IMR-90 (cell line): ENCODE measurements at regions not wholly inside any gene's neighbourhood (a gene's known extent, or its start where the extent isn't known, plus 50 kb on each side); places are given as distances from the start of the nearest gene placed in this dataset.

ENCODE experiments used
- ATAC-seq: fragments of 200-7000 bp; cut with Tn5 transposase; 2 replicates; pipeline ENCODE4 v1.9.1; 2020; ENCODE audit warnings: low read depth, mild to moderate bottlenecking, moderate library complexity
- BruUV-seq: library from RNA; stranded (reverse); fragments of 400-500 nt; replicated peaks from 2 replicates; lab custom pipeline; 2021; lab: Mats Ljungman, UMichigan
- CTCF ChIA-PET: fragments of 300-600 bp; formaldehyde crosslinking; extraction: SDS; loops from one replicate; lab custom pipeline; 2021; ENCODE audit warnings: antibody characterized with exemption; lab: Yijun Ruan, JAX
- POLR2A ChIA-PET: fragments of 300-600 bp; sonication (Branson Sonifier 250); formaldehyde crosslinking; loops from one replicate; lab custom pipeline; 2022; ENCODE audit warnings: antibody characterized with exemption; ENCODE audit not compliant: unreplicated experiment; lab: Charles Lee
- DNase-seq: peaks from one replicate; pipeline ENCODE4 v3.0.0; 2013
- H2AFZ ChIP-seq: replicated peaks from 2 replicates; pipeline ENCODE3; 2013; ENCODE audit warnings: low read length, mild to moderate bottlenecking; ENCODE audit not compliant: poor library complexity
- H2AK5ac ChIP-seq: 2 replicates; pipeline ENCODE4 v1.6.1; 2013; ENCODE audit warnings: low read depth, low read length, inconsistent platforms
- H2AK9ac ChIP-seq: replicated peaks from 2 replicates; pipeline ENCODE3; 2013; ENCODE audit warnings: mild to moderate bottlenecking, low read depth, low read length, moderate library complexity; ENCODE audit not compliant: poor library complexity
- H2BK120ac ChIP-seq: 2 replicates; pipeline ENCODE4 v1.6.1; 2013; ENCODE audit warnings: low read depth, low read length, inconsistent platforms
- H2BK15ac ChIP-seq: 3 replicates; pipeline ENCODE4 v1.6.1; 2013; ENCODE audit warnings: low read depth, low read length, inconsistent platforms
- H2BK20ac ChIP-seq: 2 replicates; pipeline ENCODE4 v1.6.1; 2013; ENCODE audit warnings: low read depth, mild to moderate bottlenecking, inconsistent platforms, low read length, moderate library complexity
- H2BK5ac ChIP-seq: 2 replicates; pipeline ENCODE4 v1.6.1; 2013; ENCODE audit warnings: mild to moderate bottlenecking, low read depth, low read length, inconsistent platforms; ENCODE audit not compliant: poor library complexity, severe bottlenecking
- H3K14ac ChIP-seq: replicated peaks from 2 replicates; pipeline ENCODE4 v1.6.1; 2013; ENCODE audit warnings: low read depth, low read length, inconsistent platforms
- H3K18ac ChIP-seq: 2 replicates; pipeline ENCODE4 v1.6.1; 2013; ENCODE audit warnings: low read depth, low read length, control low read depth
- H3K23ac ChIP-seq: 2 replicates; pipeline ENCODE4 v1.6.1; 2013; ENCODE audit warnings: low read depth, low read length, inconsistent platforms
- H3K27ac ChIP-seq: 2 replicates; pipeline ENCODE4 v1.5.1; 2013; ENCODE audit warnings: mild to moderate bottlenecking, control low read depth, low read length; ENCODE audit not compliant: insufficient read depth
- H3K27me3 ChIP-seq: 2 replicates; pipeline ENCODE4 v1.6.1; 2013; ENCODE audit warnings: low read length; ENCODE audit not compliant: control insufficient read depth, insufficient read depth
- H3K36me3 ChIP-seq: 2 replicates; pipeline ENCODE4 v1.6.1; 2013; ENCODE audit warnings: low read length, mixed read lengths; ENCODE audit not compliant: control insufficient read depth, insufficient read depth
- H3K4ac ChIP-seq: 2 replicates; pipeline ENCODE4 v1.6.1; 2013; ENCODE audit warnings: low read depth, low read length, inconsistent platforms
- H3K4me1 ChIP-seq: 2 replicates; pipeline ENCODE4 v1.6.1; 2013; ENCODE audit warnings: low read length, mixed read lengths; ENCODE audit not compliant: control insufficient read depth, insufficient read depth
- H3K4me2 ChIP-seq: 2 replicates; pipeline ENCODE4 v1.6.1; 2013; ENCODE audit warnings: low read depth, mild to moderate bottlenecking, control low read depth, low read length, moderate library complexity
- H3K4me3 ChIP-seq: 2 replicates; pipeline ENCODE4 v1.5.1; 2013; ENCODE audit warnings: low read depth, mild to moderate bottlenecking, control low read depth, low read length, moderate library complexity; ENCODE audit not compliant: insufficient read depth
- H3K56ac ChIP-seq: 2 replicates; pipeline ENCODE4 v1.6.1; 2013; ENCODE audit warnings: low read length, inconsistent platforms; ENCODE audit not compliant: insufficient read depth; ENCODE audit errors: extremely low read depth
- H3K79me1 ChIP-seq, 2 experiments: 2 replicates each; pipeline ENCODE4 v1.6.1; 2013; ENCODE audit warnings: low read length in 2 of 2, inconsistent platforms in 1 of 2, low read depth in 1 of 2
- H3K9ac ChIP-seq: 2 replicates; pipeline ENCODE4 v1.6.1; 2013; ENCODE audit warnings: low read depth, low read length, control low read depth
- H3K9me1 ChIP-seq: 2 replicates; pipeline ENCODE4 v1.6.1; 2013; ENCODE audit warnings: low read length, inconsistent platforms; ENCODE audit not compliant: insufficient read depth
- H3K9me3 ChIP-seq: 2 replicates; pipeline ENCODE4 v1.6.1; 2013; ENCODE audit warnings: low read length; ENCODE audit not compliant: control insufficient read depth, insufficient read depth
- H4K20me1 ChIP-seq: 2 replicates; pipeline ENCODE4 v1.6.1; 2013; ENCODE audit warnings: low read length, inconsistent platforms; ENCODE audit not compliant: insufficient read depth
- H4K5ac ChIP-seq: 2 replicates; pipeline ENCODE4 v1.6.1; 2013; ENCODE audit warnings: mild to moderate bottlenecking, low read depth, low read length, control low read depth
- H4K8ac ChIP-seq, 2 experiments: 2 replicates each; pipeline ENCODE4 v1.6.1; 2013; ENCODE audit warnings: low read depth in 2 of 2, low read length in 2 of 2, control low read depth in 1 of 2, inconsistent platforms in 1 of 2
- H4K91ac ChIP-seq: 2 replicates; pipeline ENCODE4 v1.6.1; 2013; ENCODE audit warnings: low read depth, low read length, inconsistent platforms; ENCODE audit not compliant: insufficient read depth
- BHLHE40 ChIP-seq: fragments of 150-350 bp; IDR thresholded peaks from 2 replicates; pipeline ENCODE4 v1.6.1; 2016; ENCODE audit warnings: mild to moderate bottlenecking, low read depth, low read length
- CHD1 ChIP-seq: IDR thresholded peaks from 2 replicates; pipeline ENCODE4 v1.6.1; 2012; ENCODE audit warnings: low read depth, low read length, improper control_type of control experiment
- CTCF ChIP-seq: conservative IDR thresholded peaks from 2 replicates; pipeline ENCODE4 v1.5.1; 2012; ENCODE audit warnings: mild to moderate bottlenecking, low read depth, low read length, improper control_type of control experiment
- FOS ChIP-seq: fragments of 150-350 bp; IDR thresholded peaks from 2 replicates; pipeline ENCODE4 v1.6.1; 2016; ENCODE audit warnings: low read depth, low read length
- MAZ ChIP-seq: IDR thresholded peaks from 2 replicates; pipeline ENCODE4 v1.6.1; 2012; ENCODE audit warnings: low read depth, mild to moderate bottlenecking, low read length, improper control_type of control experiment, moderate library complexity, borderline replicate concordance
- MXI1 ChIP-seq: IDR thresholded peaks from 2 replicates; pipeline ENCODE4 v1.6.1; 2012; ENCODE audit warnings: low read depth, mild to moderate bottlenecking, low read length, moderate library complexity, borderline replicate concordance
- NFE2L2 ChIP-seq: fragments of 150-350 bp; IDR thresholded peaks from 2 replicates; pipeline ENCODE4 v1.6.1; 2016; ENCODE audit warnings: low read depth, mild to moderate bottlenecking, low read length
- POLR2A ChIP-seq: IDR thresholded peaks from 2 replicates; pipeline ENCODE4 v1.6.1; 2012; ENCODE audit warnings: mild to moderate bottlenecking, low read depth, low read length
- USF2 ChIP-seq: fragments of 150-350 bp; IDR thresholded peaks from 2 replicates; pipeline ENCODE4 v1.6.1; 2017; ENCODE audit warnings: mild to moderate bottlenecking, antibody characterized with exemption, low read length, low read depth
- WGBS, 2 experiments: methylation state at CpG; one replicate each; pipeline versions ENCODE4 v1.1.5 to v1.1.7; 2013; ENCODE audit warnings: missing lambda C conversion rate in 2 of 2; ENCODE audit not compliant: insufficient read length in 1 of 2; ENCODE audit errors: extremely low coverage in 2 of 2; 5-methylcytosine and 5-hydroxymethylcytosine counted together
- dilution Hi-C: fragments of 300-500 bp; cut with HindIII; formaldehyde crosslinking; loops from one replicate; pipeline ENCODE4 v1.14.3; 2018; ENCODE audit warnings: low sequenced_read_pairs; ENCODE audit not compliant: unreplicated experiment
- in situ Hi-C: fragments of 300-500 bp; cut with MboI; formaldehyde crosslinking; loops from 3 replicates; pipeline ENCODE4 v1.14.3; 2019; ENCODE audit warnings: low sequenced_read_pairs, inconsistent platforms, mixed read lengths
- intact Hi-C: fragments of 100-400 bp; cut with micrococcal nuclease; formaldehyde crosslinking; loops from 2 replicates; pipeline ENCODE4 v1.10.0; 2022

- Histone ChIP-seq H4K20me1 (no peaks in the 10 kb centered on the region), H3K56ac (no peak overlapping the region), H3K27me3 (no peaks in the 10 kb centered on the region), H2BK120ac (no peak overlapping the region), H3K4me3 (no peak overlapping the region), H3K27ac (no peak overlapping the region), H4K5ac (no peak overlapping the region), H3K4me2 (no peak overlapping the region), H2BK15ac (no peak overlapping the region), H2AK5ac (no peak overlapping the region), H3K9me1 (no peaks in the 10 kb centered on the region), H2AFZ (no peak overlapping the region), H4K8ac (no peak overlapping the region), H3K4me1 (no peaks in the 10 kb centered on the region), H3K9me3 (peaks cover 3% of the 10 kb centered on the region; the same call in 1 of the 2 replicates), H3K14ac (no peak overlapping the region), H4K91ac (no peak overlapping the region), H2BK20ac (no peak overlapping the region), H3K79me1 (no peaks in the 10 kb centered on the region), H2AK9ac (no peak overlapping the region), H3K9ac (no peak overlapping the region), H3K23ac (no peak overlapping the region), H3K4ac (no peak overlapping the region), H3K36me3 (no peaks in the 10 kb centered on the region), H2BK5ac (no peak overlapping the region), H3K18ac (no peak overlapping the region)
- ChIA-PET POLR2A (no interaction called here), CTCF (no interaction called here)
- no CpG with 5 or more reads among the region's 3 CpGs for WGBS, 2 experiments
- no TSS peak for BruUV-seq
- ATAC-seq (no peak), DNase-seq (no peak)
- intact Hi-C loops (no loop called here), in situ Hi-C loops (no loop called here), dilution Hi-C loops (no loop called here)
- no peak for TF ChIP-seq MXI1
- no peak for TF ChIP-seq CHD1
- TF ChIP-seq FOS = no peak
- no peak for TF ChIP-seq USF2
- TF ChIP-seq BHLHE40 = no peak
- no peak for TF ChIP-seq NFE2L2
- no peak for TF ChIP-seq MAZ
- no peak for TF ChIP-seq POLR2A
- no peak for TF ChIP-seq CTCF
Measured at GRCh38 chr5:102068870-102069269, 227.2 kb downstream of the SLCO4C1 start.
